ENCODE measurements at regions not wholly inside any gene's neighbourhood (a gene's known extent, or its start where the extent isn't known, plus 50 kb on each side); places are given as distances from the start of the nearest gene placed in this dataset.
"Not testable (repeated sequence)": the region's sequence is repeated elsewhere in the genome, so short reads cannot be mapped to it uniquely, and the experiment has no call there.

GRCh38 chrY:21659057-21659456 lies 124.4 kb downstream of the RBMY1A1 start:
- TF ChIP-seq, protein P1, sequence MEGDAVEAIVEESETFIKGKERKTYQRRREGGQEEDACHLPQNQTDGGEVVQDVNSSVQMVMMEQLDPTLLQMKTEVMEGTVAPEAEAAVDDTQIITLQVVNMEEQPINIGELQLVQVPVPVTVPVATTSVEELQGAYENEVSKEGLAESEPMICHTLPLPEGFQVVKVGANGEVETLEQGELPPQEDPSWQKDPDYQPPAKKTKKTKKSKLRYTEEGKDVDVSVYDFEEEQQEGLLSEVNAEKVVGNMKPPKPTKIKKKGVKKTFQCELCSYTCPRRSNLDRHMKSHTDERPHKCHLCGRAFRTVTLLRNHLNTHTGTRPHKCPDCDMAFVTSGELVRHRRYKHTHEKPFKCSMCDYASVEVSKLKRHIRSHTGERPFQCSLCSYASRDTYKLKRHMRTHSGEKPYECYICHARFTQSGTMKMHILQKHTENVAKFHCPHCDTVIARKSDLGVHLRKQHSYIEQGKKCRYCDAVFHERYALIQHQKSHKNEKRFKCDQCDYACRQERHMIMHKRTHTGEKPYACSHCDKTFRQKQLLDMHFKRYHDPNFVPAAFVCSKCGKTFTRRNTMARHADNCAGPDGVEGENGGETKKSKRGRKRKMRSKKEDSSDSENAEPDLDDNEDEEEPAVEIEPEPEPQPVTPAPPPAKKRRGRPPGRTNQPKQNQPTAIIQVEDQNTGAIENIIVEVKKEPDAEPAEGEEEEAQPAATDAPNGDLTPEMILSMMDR (IDR thresholded peaks at IDR 0.05; ENCODE audit: low read length), result not testable (repeated sequence)
- not testable (repeated sequence) for TF ChIP-seq EZH2 (IDR thresholded peaks at IDR 0.05; ENCODE audit: borderline replicate concordance, low read length)
